Loucy (cell line): ENCODE measurements at regions not wholly inside any gene's neighbourhood (a gene's known extent, or its start where the extent isn't known, plus 50 kb on each side); places are given as distances from the start of the nearest gene placed in this dataset.

Experiments used
- H2AFZ ChIP-seq: fragments of 200-600 bp; sonication (generic); 2 replicates; pipeline ENCODE4 v1.6.0; 2016; ENCODE audit warnings: antibody characterized with exemption, mild to moderate bottlenecking, low read length, moderate library complexity
- H3F3A ChIP-seq: fragments of 200-600 bp; 2 replicates; pipeline ENCODE4 v1.6.0; 2016; ENCODE audit warnings: antibody characterized with exemption, low read depth, mild to moderate bottlenecking
- H3K27me3 ChIP-seq: fragments of 200-600 bp; sonication (generic); 2 replicates; pipeline ENCODE4 v1.6.1; 2014; ENCODE audit warnings: low read length, mild to moderate bottlenecking; ENCODE audit not compliant: insufficient read depth, poor library complexity, severe bottlenecking
- H3K36me3 ChIP-seq: fragments of 200-600 bp; sonication (generic); 2 replicates; pipeline ENCODE4 v1.6.1; 2016; ENCODE audit warnings: low read length; ENCODE audit not compliant: insufficient read depth
- H3K4me1 ChIP-seq: fragments of 200-600 bp; sonication (generic); 2 replicates; pipeline ENCODE4 v1.5.1; 2014; ENCODE audit warnings: low read length, mild to moderate bottlenecking; ENCODE audit not compliant: insufficient read depth, poor library complexity, severe bottlenecking
- H3K4me2 ChIP-seq: fragments of 200-600 bp; sonication (generic); 2 replicates; pipeline ENCODE4 v1.6.0; 2014; ENCODE audit warnings: antibody characterized with exemption, low read length, low read depth, mild to moderate bottlenecking; ENCODE audit not compliant: poor library complexity, severe bottlenecking
- H3K4me3 ChIP-seq: fragments of 200-600 bp; sonication (generic); 2 replicates; pipeline ENCODE4 v1.5.1; 2014; ENCODE audit warnings: low read length, mild to moderate bottlenecking, mixed read lengths; ENCODE audit not compliant: poor library complexity, severe bottlenecking
- H3K79me2 ChIP-seq: fragments of 200-600 bp; sonication (generic); 2 replicates; pipeline ENCODE4 v1.6.1; 2014; ENCODE audit warnings: low read length; ENCODE audit not compliant: insufficient read depth
- H3K9ac ChIP-seq: fragments of 200-600 bp; sonication (generic); 2 replicates; pipeline ENCODE4 v1.6.0; 2014; ENCODE audit warnings: mild to moderate bottlenecking, low read depth, low read length, moderate library complexity; ENCODE audit not compliant: poor library complexity, severe bottlenecking
- H3K9me2 ChIP-seq: fragments of 200-600 bp; sonication (generic); replicated peaks from 2 replicates; pipeline ENCODE4 v1.6.1; 2016; ENCODE audit warnings: low read depth, low read length, mixed read lengths
- H3K9me3 ChIP-seq: fragments of 200-600 bp; sonication (generic); 2 replicates; pipeline ENCODE4 v1.6.1; 2014; ENCODE audit warnings: mild to moderate bottlenecking, antibody characterized with exemption, low read length, low read depth; ENCODE audit not compliant: insufficient read depth
- H4K20me1 ChIP-seq: fragments of 200-600 bp; sonication (generic); 2 replicates; pipeline ENCODE4 v1.6.0; 2014; ENCODE audit warnings: antibody characterized with exemption, low read length, mild to moderate bottlenecking; ENCODE audit not compliant: insufficient read depth, poor library complexity, severe bottlenecking
- CTCF ChIP-seq: fragments of 200-600 bp; sonication (generic); conservative IDR thresholded peaks from 2 replicates; pipeline ENCODE4 v1.5.1; 2014; ENCODE audit warnings: mild to moderate bottlenecking, antibody characterized with exemption, low read length
- EZH2phosphoT487 ChIP-seq: fragments of 200-600 bp; IDR thresholded peaks from 2 replicates; pipeline ENCODE4 v1.6.1; 2018; ENCODE audit warnings: antibody characterized with exemption, mild to moderate bottlenecking, moderate library complexity, borderline replicate concordance

GRCh38 chr5:159493696-159494095 is 163.4 kb upstream of the IL12B start:
- Histone ChIP-seq H3K4me2 (no peak overlapping the region), H3K36me3 (no peaks in the 10 kb centered on the region), H3K27me3 (no peaks in the 10 kb centered on the region), H4K20me1 (no peaks in the 10 kb centered on the region), H3K4me1 (no peaks in the 10 kb centered on the region), H3K9ac (no peak overlapping the region), H3F3A (no peaks in the 10 kb centered on the region), H3K4me3 (no peak overlapping the region), H2AFZ (no peak overlapping the region), H3K79me2 (no peaks in the 10 kb centered on the region), H3K9me3 (no peaks in the 10 kb centered on the region), H3K9me2 (no peaks in the 10 kb centered on the region)
- TF ChIP-seq CTCF (no peak), EZH2phosphoT487 (no peak)

- Histone ChIP-seq H3K4me3 (no peak overlapping the region), H3K4me2 (no peak overlapping the region), H3K9me2 (no peaks in the 10 kb centered on the region), H3K9me3 (no peaks in the 10 kb centered on the region), H3F3A (no peaks in the 10 kb centered on the region), H3K79me2 (no peaks in the 10 kb centered on the region), H4K20me1 (no peaks in the 10 kb centered on the region), H3K9ac (no peak overlapping the region), H3K36me3 (no peaks in the 10 kb centered on the region), H2AFZ (no peak overlapping the region), H3K27me3 (no peaks in the 10 kb centered on the region), H3K4me1 (no peaks in the 10 kb centered on the region)
- TF ChIP-seq CTCF (no peak), EZH2phosphoT487 (no peak)
These were observed 166.5 kb upstream of the IL12B start for GRCh38 chr5:159496773-159497172.

GRCh38 chr5:159497221-159497620 is 166.9 kb upstream of the IL12B start:
- Histone ChIP-seq H3K9me2 (no peaks in the 10 kb centered on the region), H4K20me1 (no peaks in the 10 kb centered on the region), H3K9me3 (no peaks in the 10 kb centered on the region), H3K79me2 (no peaks in the 10 kb centered on the region), H2AFZ (no peak overlapping the region), H3K27me3 (no peaks in the 10 kb centered on the region), H3K4me3 (no peak overlapping the region), H3K4me2 (no peak overlapping the region), H3K9ac (no peak overlapping the region), H3K4me1 (no peaks in the 10 kb centered on the region), H3F3A (no peaks in the 10 kb centered on the region), H3K36me3 (no peaks in the 10 kb centered on the region)
- no peak for TF ChIP-seq EZH2phosphoT487
- no peak for TF ChIP-seq CTCF
